Caco-2 (cell line): ENCODE measurements at regions not wholly inside any gene's neighbourhood (a gene's known extent, or its start where the extent isn't known, plus 50 kb on each side); places are given as distances from the start of the nearest gene placed in this dataset.

ENCODE experiments used
- BruUV-seq: library from RNA; stranded (reverse); fragments of 400-500 nt; replicated peaks from 2 replicates; lab custom pipeline; 2021; lab: Mats Ljungman, UMichigan
- CTCF ChIA-PET: fragments of 300-600 bp; sonication (Branson Sonifier 250); formaldehyde crosslinking; loops from one replicate; lab custom pipeline; 2022; ENCODE audit warnings: antibody characterized with exemption; lab: Charles Lee
- POLR2A ChIA-PET: fragments of 300-600 bp; sonication (Branson Sonifier 250); formaldehyde crosslinking; loops from one replicate; lab custom pipeline; 2022; ENCODE audit warnings: antibody characterized with exemption; lab: Charles Lee
- DNase-seq, 2 experiments: peaks; one replicate each; pipeline versions ENCODE4 v3.0.0 to v3.0.0-alpha.2; 2020 to 2022
- H3K27me3 ChIP-seq: replicated peaks from 2 replicates; pipeline ENCODE4 v1.6.0; 2011; ENCODE audit warnings: low read length; ENCODE audit not compliant: control insufficient read depth, insufficient read depth
- H3K36me3 ChIP-seq: 2 replicates; pipeline ENCODE4 v1.5.1; 2011; ENCODE audit warnings: low read length; ENCODE audit not compliant: control insufficient read depth, insufficient read depth
- H3K4me1 ChIP-seq: fragments of 250-450 bp; sonication (Bioruptor Pico); 2 replicates; pipeline ENCODE4 v1.5.1; 2020; ENCODE audit warnings: mild to moderate bottlenecking
- H3K4me3 ChIP-seq: 2 replicates; pipeline ENCODE4 v1.5.1; 2011; ENCODE audit warnings: low read depth, mild to moderate bottlenecking, control low read depth, low read length
- H3K9me3 ChIP-seq: fragments of 250-450 bp; sonication (Bioruptor Pico); 2 replicates; pipeline ENCODE4 v1.5.1; 2020; ENCODE audit warnings: mild to moderate bottlenecking, moderate library complexity
- H3K27ac Mint-ChIP-seq: one replicate; pipeline ENCODE4 v1.8.0; 2022; ENCODE audit warnings: mixed read lengths; ENCODE audit not compliant: unreplicated experiment
- H3K27me3 Mint-ChIP-seq: one replicate; pipeline ENCODE4 v1.8.0; 2022; ENCODE audit warnings: mixed read lengths; ENCODE audit not compliant: insufficient read depth, unreplicated experiment
- H3K36me3 Mint-ChIP-seq: one replicate; pipeline ENCODE4 v1.8.0; 2022; ENCODE audit warnings: mild to moderate bottlenecking, mixed read lengths; ENCODE audit not compliant: insufficient read depth, unreplicated experiment
- H3K4me1 Mint-ChIP-seq: one replicate; pipeline ENCODE4 v1.8.0; 2022; ENCODE audit warnings: low read depth, mixed read lengths; ENCODE audit not compliant: unreplicated experiment
- H3K4me3 Mint-ChIP-seq: one replicate; pipeline ENCODE4 v1.8.0; 2022; ENCODE audit warnings: mild to moderate bottlenecking, moderate library complexity, mixed read lengths; ENCODE audit not compliant: unreplicated experiment
- H3K9me3 Mint-ChIP-seq: one replicate; pipeline ENCODE4 v1.8.0; 2022; ENCODE audit warnings: mixed read lengths; ENCODE audit not compliant: unreplicated experiment
- intact Hi-C: fragments of 100-400 bp; cut with micrococcal nuclease; formaldehyde crosslinking; loops from one replicate; pipeline ENCODE4 v1.10.0; 2022; ENCODE audit not compliant: unreplicated experiment
- TF ChIP-seq, protein P1 (sequence below), 2 experiments: fragments of 200-600 bp in 1 of 2; IDR thresholded peaks; 1 replicate in 1 of 2; 2 replicates in 1 of 2; pipeline versions ENCODE4 v1.5.1 to v1.8.0; 2011 to 2022; ENCODE audit warnings: antibody characterized with exemption in 1 of 2, control low read depth in 1 of 2, inconsistent platforms in 1 of 2, low read depth in 1 of 2, low read length in 1 of 2, mild to moderate bottlenecking in 1 of 2, moderate library complexity in 1 of 2; ENCODE audit not compliant: insufficient read depth in 1 of 2, severe bottlenecking in 1 of 2, unreplicated experiment in 1 of 2

DNA sequence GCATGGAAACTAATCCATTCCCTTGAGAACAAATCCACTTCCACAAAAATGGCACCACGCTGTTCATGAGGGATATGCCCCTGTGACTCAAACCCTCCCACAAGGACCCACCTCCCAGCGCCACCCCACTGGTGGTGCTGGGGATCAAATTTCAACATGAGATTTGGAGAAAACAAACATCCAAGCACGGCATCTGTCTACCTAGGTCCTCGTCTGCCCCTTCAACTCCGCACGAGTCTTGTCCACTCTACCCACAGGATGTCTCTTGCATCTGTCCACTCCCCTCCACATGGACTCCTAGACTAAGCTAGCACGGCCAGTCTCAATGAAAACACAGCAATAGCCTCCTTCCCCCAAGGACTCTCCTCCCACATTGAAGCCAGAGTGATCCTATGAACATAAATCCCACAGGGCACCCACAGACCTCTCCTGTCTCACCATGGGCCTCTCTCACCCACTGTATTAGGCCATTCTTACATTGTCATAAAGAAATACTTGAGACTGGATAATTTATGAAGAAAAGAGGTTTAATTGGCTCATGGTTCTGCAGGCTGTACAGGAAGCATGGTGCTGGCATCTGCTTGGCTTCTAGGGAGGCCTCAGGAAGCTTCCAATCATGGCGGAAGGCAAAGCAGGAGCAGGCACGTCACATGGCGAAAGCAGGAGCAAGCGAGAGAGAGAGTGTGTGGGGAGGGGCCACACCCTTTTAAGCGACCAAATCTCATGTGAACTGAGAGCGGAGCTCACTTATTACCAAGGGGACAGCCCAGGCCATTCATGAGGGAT lies 101.4 kb downstream of the TOMM20 start:
- DNase-seq = no peak
- Mint-ChIP-seq H3K36me3 (peaks cover 12% of the 10 kb centered on the region), H3K4me3 (no peak overlapping the region), H3K4me1 (no peaks in the 10 kb centered on the region), H3K27ac (no peak overlapping the region), H3K27me3 (no peaks in the 10 kb centered on the region), H3K9me3 (no peaks in the 10 kb centered on the region)
- Histone ChIP-seq H3K27me3 (no peaks in the 10 kb centered on the region), H3K4me3 (no peak overlapping the region), H3K9me3 (peaks cover 4% of the 10 kb centered on the region; the same call in 1 of the 2 replicates), H3K4me1 (0 out of 2 replicates have a peak, but pooled peaks cover 8% of the 10 kb centered on the region), H3K36me3 (no peaks in the 10 kb centered on the region)
- TF ChIP-seq, protein P1, sequence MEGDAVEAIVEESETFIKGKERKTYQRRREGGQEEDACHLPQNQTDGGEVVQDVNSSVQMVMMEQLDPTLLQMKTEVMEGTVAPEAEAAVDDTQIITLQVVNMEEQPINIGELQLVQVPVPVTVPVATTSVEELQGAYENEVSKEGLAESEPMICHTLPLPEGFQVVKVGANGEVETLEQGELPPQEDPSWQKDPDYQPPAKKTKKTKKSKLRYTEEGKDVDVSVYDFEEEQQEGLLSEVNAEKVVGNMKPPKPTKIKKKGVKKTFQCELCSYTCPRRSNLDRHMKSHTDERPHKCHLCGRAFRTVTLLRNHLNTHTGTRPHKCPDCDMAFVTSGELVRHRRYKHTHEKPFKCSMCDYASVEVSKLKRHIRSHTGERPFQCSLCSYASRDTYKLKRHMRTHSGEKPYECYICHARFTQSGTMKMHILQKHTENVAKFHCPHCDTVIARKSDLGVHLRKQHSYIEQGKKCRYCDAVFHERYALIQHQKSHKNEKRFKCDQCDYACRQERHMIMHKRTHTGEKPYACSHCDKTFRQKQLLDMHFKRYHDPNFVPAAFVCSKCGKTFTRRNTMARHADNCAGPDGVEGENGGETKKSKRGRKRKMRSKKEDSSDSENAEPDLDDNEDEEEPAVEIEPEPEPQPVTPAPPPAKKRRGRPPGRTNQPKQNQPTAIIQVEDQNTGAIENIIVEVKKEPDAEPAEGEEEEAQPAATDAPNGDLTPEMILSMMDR (IDR thresholded peaks at IDR 0.05; ENCODE audit: insufficient read depth in 1 of 2, low read depth in 1 of 2, low read length in 1 of 2, severe bottlenecking in 1 of 2, unreplicated experiment in 1 of 2) = no peak
- ChIA-PET POLR2A (no interaction called here), CTCF (no interaction called here)
- BruUV-seq = no TSS peak
- intact Hi-C loops = no loop called here

DNA sequence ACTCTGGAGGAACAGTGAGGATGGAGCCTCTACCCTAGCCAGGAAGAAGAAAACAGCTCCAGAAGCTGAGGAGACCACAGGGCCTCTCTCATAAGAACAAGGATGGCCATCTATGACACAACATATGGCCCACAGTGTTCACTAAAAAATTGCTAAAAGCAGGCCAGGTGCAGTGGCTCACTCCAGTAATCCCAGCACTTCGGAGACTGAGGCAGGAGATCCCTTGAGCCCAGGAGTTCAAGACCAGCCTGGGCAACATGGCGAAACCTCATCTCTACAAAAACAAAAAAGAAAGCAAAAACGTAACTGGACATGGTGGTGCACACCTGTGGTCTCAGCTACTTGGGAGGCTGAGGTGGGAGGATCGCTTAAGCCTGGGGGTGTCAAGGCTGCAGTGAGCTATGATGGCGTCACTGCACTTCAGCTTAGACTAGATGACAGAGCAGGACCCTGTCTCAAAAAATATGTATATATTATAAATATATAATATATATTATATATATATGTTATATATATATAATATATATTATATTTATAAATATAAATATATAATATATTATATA lies 103.1 kb downstream of the TOMM20 start:
- intact Hi-C loops = no loop called here
- CTCF ChIA-PET = no interaction called here
- H3K9me3 ChIP-seq = peaks cover 4% of the 10 kb centered on the region; the same call in 1 of the 2 replicates
- no peak for DNase-seq
- no peaks in the 10 kb centered on the region for H3K36me3 ChIP-seq
- TF ChIP-seq, protein P1 (IDR thresholded peaks at IDR 0.05; ENCODE audit: insufficient read depth in 1 of 2, low read depth in 1 of 2, low read length in 1 of 2, severe bottlenecking in 1 of 2, unreplicated experiment in 1 of 2) = no peak
- Mint-ChIP-seq H3K36me3 (peaks cover 12% of the 10 kb centered on the region), H3K9me3 (no peaks in the 10 kb centered on the region), H3K4me3 (no peak overlapping the region), H3K27me3 (no peaks in the 10 kb centered on the region), H3K27ac (no peak overlapping the region), H3K4me1 (no peaks in the 10 kb centered on the region)
- no peaks in the 10 kb centered on the region for H3K27me3 ChIP-seq
- no peak overlapping the region for H3K4me3 ChIP-seq
- H3K4me1 ChIP-seq = peaks cover 8% of the 10 kb centered on the region; the same call in 1 of the 2 replicates
- BruUV-seq = no TSS peak
- POLR2A ChIA-PET = no interaction called here

DNA sequence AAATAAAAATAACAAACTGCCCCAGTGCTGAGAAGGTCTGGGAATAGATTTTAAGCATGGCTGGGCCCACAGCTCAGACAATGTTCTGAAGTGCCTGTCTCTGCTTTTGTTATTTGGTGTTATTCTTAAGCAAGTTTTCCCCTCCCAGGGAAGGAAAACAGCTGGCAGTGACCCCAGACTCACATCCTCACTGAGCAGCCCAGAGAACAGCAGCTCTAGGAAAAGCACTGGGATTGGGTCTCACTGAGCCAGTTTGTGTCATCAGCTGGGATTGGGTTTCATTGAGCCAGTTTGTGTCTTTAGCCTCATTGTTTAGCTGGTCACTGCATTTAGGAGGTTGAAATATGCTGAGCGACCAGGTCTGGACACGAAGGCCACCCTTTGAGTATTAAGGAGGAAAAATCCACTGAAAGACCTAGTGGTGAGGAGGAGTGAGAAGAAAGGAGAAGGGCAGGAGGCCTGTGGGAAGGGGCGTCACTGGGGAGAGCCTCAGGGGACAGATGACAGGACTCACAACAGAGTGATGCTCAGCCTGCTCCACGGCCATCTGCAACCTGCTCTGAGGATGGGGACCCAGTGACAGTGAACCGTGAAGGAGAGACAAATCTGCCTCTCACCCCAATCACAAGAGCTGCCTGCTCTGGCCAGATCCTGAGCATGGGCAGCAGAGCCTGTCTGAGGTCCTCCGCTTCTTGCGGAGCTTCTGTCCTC lies 103.8 kb downstream of the TOMM20 start:
- H3K4me1 ChIP-seq = peaks cover 4% of the 10 kb centered on the region; the same call in 1 of the 2 replicates
- no peak overlapping the region for H3K27ac Mint-ChIP-seq

More for the DNA sequence above, 103.8 kb downstream of the TOMM20 start:
- DNase-seq = no peak
- no peaks in the 10 kb centered on the region for H3K9me3 Mint-ChIP-seq
- no peak overlapping the region for H3K4me3 ChIP-seq
- H3K27me3 Mint-ChIP-seq = no peaks in the 10 kb centered on the region
- H3K4me3 Mint-ChIP-seq = no peak overlapping the region
- intact Hi-C loops = no loop called here
- no TSS peak for BruUV-seq
- ChIA-PET POLR2A (no interaction called here), CTCF (no interaction called here)
- H3K4me1 Mint-ChIP-seq = no peaks in the 10 kb centered on the region
- H3K27me3 ChIP-seq = no peaks in the 10 kb centered on the region
- H3K36me3 Mint-ChIP-seq = peaks cover 12% of the 10 kb centered on the region
- H3K36me3 ChIP-seq = no peaks in the 10 kb centered on the region
- no peaks in the 10 kb centered on the region for H3K9me3 ChIP-seq
- TF ChIP-seq, protein P1 (IDR thresholded peaks at IDR 0.05; ENCODE audit: insufficient read depth in 1 of 2, low read depth in 1 of 2, low read length in 1 of 2, severe bottlenecking in 1 of 2, unreplicated experiment in 1 of 2) = no peak
